NCI-H2081 (cell line): ENCODE measurements at regions not wholly inside any gene's neighbourhood (a gene's known extent, or its start where the extent isn't known, plus 50 kb on each side); places are given as distances from the start of the nearest gene placed in this dataset.
A peak's percentile ranks its signal among the peaks of the same experiment; 100 is the strongest.
"Not testable (repeated sequence)": the region's sequence is repeated elsewhere in the genome, so short reads cannot be mapped to it uniquely, and the experiment has no call there.

Experiments used
- DNase-seq, 2 experiments: peaks; one replicate each; lab custom pipeline; 2025; lab: John Stamatoyannopoulos, UW

- no peak for DNase-seq
These were observed 107.1 kb upstream of the TSC22D2 start for GRCh38 chr3:150300852-150301517.

GRCh38 chr3:150300388-150300787 lies 107.7 kb upstream of the TSC22D2 start:
- no peak for DNase-seq

- no peak for DNase-seq
These were observed 108.9 kb upstream of the TSC22D2 start for GRCh38 chr3:150299201-150299600.

DNA sequence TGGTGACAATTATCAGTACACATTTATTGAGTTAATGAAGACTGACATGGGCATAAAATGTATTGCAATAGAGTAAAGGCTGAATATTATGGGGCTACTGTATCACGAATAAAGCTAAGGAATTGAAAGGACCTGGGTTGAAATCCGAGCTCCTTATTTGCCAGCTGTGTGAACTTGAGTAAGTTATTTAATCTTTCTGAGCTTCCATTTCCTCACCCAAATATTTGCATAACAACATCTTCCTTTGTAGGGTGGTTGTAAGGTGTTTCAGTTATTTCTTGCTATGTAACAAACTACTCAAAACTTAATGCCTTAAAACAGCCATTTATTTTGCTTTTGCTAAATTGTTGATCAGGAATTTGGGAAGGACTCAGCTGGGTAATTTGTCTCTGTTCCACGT lies 111.1 kb upstream of the TSC22D2 start:
- DNase-seq: no peak

- no peak for DNase-seq
These were observed 111.9 kb upstream of the TSC22D2 start for GRCh38 chr3:150296123-150296735.

GRCh38 chr3:150293401-150294001 lies 114.6 kb upstream of the TSC22D2 start:
- no peak for DNase-seq

GRCh38 chr3:150292891-150293290 lies 115.2 kb upstream of the TSC22D2 start:
- DNase-seq: no peak

DNA sequence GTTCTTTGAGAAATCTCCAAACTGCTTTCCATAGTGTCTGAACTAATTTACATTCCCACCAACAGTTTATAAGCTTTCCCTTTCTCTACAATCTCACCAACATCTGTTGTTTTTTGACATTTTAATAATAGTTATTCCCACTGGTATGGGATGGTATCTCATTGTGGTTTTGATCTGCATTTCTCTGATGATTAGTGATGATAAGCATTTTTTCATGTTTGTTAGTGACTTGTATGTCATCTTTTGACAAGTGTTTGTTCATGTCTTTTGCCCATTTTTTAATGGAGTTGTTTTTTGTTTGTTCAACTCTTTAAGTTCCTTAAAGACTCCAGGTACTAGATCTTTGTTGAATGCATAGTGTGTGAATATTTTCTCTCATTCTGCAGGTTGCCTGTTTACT lies 116.6 kb upstream of the TSC22D2 start:
- DNase-seq: no peak

DNA sequence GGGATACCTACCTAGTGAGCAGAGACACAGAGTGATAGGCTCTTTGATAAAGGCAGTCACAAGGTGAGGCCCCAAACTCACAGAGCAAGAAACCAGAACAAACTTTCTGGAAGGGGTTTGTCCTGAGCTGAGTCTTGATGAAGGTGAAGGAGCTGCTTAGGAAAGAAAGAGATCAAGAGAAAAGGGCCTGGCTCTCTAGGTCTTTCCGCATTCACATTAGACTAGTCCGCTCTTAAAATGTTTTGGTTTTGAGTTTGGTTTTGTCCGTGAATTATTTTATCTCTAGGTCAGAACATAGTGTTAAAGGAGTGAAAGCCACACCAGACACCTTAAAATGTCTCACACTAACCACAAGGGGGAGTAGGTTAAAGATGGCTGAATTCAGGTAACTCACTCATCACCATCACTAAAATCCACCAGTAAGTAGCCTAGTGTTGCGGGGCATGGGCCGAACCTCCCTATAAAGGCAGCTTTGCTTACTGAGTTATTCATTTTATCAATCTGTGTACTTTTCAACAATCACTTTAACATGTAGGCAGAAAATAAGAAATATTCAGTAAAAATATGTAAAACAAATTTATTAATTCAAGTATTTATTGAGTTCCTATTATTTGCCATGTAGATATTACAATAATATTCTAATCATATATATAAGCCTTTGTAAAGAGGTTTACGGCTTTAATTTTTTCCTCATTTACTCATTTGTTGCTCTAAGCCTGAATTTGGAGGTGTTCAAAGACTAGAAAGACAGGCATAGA lies 121.5 kb upstream of the TSC22D2 start:
- peak; percentile 59 to 71 for DNase-seq

DNA sequence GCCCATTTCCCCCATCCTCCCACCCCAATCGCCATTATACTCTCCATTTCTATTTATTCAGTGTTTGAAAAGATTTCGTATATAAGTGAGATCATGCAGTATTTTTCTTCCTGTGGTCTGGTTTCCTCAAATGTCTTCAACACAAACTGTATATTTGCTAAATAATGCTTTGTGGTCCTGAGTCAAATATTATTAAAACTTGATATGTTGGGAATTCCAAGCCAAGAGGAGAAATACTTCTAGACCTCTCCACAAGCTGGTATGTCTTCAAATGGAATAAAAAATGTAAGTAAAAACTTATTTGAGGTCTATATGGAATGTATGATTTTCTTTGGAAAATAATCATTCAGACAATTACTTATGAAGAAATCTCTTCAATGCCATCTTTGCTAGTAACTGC lies 122.5 kb upstream of the TSC22D2 start:
- DNase-seq: no peak

GRCh38 chr3:150278843-150279381 lies 129.2 kb upstream of the TSC22D2 start:
- peak; percentile 83 to 93 for DNase-seq

GRCh38 chr3:150278195-150278594 lies 129.9 kb upstream of the TSC22D2 start:
- DNase-seq: no peak

DNA sequence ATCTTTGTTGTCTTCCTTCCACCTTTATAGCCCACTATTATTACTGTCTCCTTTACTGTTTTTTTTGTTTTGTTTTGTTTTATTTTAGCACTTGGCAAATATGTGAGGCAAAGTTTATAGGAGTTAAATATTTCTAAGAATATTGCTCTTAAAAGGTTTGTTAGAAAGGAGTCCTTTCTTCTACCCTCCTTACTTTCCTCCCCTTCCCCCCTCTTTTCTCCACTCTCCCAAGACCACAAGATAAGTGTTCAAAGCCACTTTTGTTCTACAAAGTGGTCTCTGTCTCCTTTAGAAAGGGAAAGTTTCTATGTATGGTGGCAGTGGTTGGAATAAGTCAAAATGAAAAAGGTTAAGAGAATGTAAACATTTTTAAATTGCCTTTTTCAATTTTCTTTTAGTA lies 130.7 kb upstream of the TSC22D2 start:
- DNase-seq: no peak

GRCh38 chr3:150275941-150276340 lies 132.2 kb upstream of the TSC22D2 start:
- DNase-seq: no peak

- DNase-seq: no peak
These were observed 133.7 kb upstream of the TSC22D2 start for GRCh38 chr3:150274372-150274771.

DNA sequence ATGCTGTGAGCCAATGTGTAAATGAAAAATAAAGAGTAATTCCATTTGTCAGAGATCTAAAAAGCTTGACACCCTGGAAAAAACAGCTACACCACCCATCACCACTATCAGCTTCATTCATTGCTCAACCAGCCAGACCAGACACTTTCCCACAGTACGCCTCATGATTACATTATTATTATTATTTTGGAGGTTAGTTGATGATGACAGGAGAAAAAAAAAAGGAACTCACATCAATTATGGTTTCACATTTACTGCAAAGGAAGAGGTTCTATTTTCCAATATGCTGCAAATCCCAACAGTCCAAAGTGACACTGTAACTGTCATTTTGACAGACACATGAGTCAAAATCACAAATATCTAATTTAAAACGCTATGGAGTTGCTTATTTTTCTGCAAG lies 134.7 kb upstream of the TSC22D2 start:
- DNase-seq: no peak

DNA sequence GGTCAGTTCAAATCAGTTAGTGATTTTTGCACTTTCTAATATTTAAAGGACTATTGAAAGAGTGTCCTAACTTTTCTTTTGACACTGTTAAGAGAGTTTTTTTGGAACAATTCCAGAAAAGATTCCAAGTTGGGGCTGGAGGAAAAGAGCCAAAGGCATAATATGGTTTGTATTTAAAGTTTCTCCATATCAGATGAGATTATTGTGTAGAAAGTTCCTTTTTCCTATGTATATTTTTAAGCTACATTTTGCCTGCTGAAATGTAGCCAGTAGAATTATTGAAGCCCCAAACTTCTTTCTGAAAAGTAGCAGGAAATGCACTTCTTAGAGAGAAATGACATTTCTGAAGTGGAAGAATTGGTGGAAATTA lies 136.5 kb upstream of the TSC22D2 start:
- DNase-seq: no peak

DNA sequence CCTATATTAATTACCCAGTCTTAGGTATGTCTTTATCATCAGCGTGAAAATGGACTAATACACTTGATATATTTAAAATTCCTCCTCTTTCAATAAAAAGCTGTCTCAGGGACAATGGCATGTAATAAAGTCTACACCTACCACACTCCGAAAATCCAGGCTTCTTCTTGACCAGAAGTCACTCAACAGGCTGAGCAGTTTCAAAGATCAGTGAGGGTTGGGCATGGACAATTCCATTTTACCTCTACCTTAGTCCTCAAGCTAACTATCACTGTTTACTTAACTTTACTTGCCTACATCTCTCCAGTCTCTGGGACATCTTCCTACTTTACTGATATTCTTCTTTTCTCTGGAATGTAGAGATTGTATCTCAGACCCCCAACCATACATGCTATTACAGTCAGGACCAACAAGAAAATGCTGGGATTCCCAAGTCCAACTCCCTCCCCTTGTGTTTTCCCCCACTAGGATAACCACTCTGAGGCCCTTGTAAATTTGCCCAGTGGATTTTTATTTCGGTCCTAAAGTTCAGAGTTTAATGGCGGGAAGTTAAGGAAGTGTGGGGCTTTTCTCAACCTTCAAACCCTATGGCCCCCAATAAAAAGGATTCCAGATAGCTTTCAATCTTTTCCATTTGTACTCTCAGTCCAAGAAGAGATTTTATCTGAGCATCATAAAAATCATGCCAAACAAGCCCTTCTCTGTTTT lies 137.1 kb upstream of the TSC22D2 start:
- no peak for DNase-seq

GRCh38 chr3:150270444-150270843 lies 137.7 kb upstream of the TSC22D2 start:
- not testable (repeated sequence) for DNase-seq

DNA sequence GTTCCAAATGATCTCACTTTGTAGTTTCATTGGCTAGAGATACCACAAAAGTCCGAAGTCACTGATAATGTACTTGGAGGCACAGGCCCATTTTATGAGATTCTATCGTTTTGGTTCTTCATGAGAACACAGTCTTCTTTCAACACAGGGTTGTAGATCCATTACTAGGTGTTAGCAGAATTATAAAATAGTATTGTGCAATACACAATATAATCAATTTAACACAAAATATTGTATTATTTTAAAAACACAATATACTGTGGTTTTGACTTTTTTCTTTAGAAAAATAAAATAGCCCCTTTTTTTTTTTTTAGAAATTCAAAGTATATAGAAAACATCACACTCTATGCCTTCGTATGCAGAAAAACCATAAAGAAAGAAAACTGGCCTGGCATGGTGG lies 138.6 kb upstream of the TSC22D2 start:
- DNase-seq: no peak

DNA sequence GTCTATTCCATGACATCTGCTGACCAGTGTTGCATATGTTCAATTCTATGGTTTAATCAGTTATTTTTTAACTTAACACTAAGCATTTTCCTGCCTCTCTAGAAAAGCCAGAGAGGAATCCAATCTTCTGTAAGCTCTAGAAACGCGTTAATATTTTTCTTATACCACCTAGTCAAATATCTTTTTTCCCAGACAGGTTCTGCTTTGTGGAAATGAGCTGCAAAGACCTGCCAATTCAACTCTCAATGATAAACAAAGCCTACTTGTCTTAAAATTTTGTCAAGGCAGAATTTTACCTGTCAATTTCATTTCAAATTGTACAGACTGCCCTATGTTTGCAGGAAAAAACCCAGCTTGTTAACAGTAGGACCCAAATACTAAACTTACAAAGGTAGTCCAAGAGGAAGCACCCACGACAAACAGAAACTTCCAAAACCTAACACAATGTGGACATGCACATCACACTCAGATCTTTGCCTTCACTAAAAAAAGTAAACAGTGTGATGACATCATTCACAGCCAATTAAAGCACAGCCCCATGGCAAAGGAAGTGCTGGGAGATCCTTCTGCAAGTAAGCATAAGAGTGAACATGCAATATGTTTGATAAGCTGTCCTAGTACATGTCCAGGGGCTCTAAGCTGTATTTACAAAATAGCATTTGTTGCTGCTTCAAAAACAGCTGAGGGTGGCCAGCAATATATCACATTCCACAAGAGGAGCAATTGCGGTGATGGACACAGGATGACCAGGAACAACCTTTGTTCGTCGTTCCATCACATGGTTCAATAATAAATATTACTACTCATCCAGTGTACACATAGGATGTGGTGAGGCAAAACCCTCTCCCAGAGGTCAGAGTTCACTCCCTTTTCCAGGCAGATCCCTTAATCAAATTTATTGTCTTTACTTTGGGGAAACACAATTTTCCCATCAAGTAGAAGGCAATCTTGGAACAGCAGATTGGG lies 139.4 kb upstream of the TSC22D2 start:
- peak in 1 of 2 experiments; percentile 27 for DNase-seq
